Fibroblast of peridontal ligament (primary cell): ENCODE measurements at regions not wholly inside any gene's neighbourhood (a gene's known extent, or its start where the extent isn't known, plus 50 kb on each side); places are given as distances from the start of the nearest gene placed in this dataset.

Source experiments
- DNase-seq: peaks from one replicate; pipeline ENCODE4 v3.0.0-alpha.2; 2010; ENCODE audit errors: extremely low read depth

GRCh38 chr18:47471784-47472183 is 220.3 kb upstream of the SKOR2 start:
- no peak for DNase-seq

GRCh38 chr18:47470941-47471340 is 219.5 kb upstream of the SKOR2 start:
- no peak for DNase-seq

- no peak for DNase-seq
Observed at GRCh38 chr18:47469576-47469975, 218.1 kb upstream of the SKOR2 start.

- no peak for DNase-seq
Observed at GRCh38 chr18:47461977-47462376, 210.5 kb upstream of the SKOR2 start.

GRCh38 chr18:47461406-47461948 is 210.0 kb upstream of the SKOR2 start:
- no peak for DNase-seq

GRCh38 chr18:47458483-47458882 is 207.0 kb upstream of the SKOR2 start:
- no peak for DNase-seq

GRCh38 chr18:47457614-47458013 is 206.2 kb upstream of the SKOR2 start:
- DNase-seq: no peak

- DNase-seq: no peak
Observed at GRCh38 chr18:47453038-47453437, 201.6 kb upstream of the SKOR2 start.

- no peak for DNase-seq
Observed at GRCh38 chr18:47448956-47449355, 197.5 kb upstream of the SKOR2 start.

GRCh38 chr18:47441914-47442313 is 190.5 kb upstream of the SKOR2 start:
- no peak for DNase-seq

- DNase-seq: no peak
Observed at GRCh38 chr18:47438001-47438400, 186.5 kb upstream of the SKOR2 start.

GRCh38 chr18:47436871-47437270 is 185.4 kb upstream of the SKOR2 start:
- no peak for DNase-seq

- DNase-seq: no peak
Observed at GRCh38 chr18:47434214-47434746, 182.8 kb upstream of the SKOR2 start.

- no peak for DNase-seq
Observed at GRCh38 chr18:47427923-47428637, 176.6 kb upstream of the SKOR2 start.

- DNase-seq: no peak
Observed at GRCh38 chr18:47427072-47427471, 175.6 kb upstream of the SKOR2 start.

- no peak for DNase-seq
Observed at GRCh38 chr18:47425365-47425764, 173.9 kb upstream of the SKOR2 start.

GRCh38 chr18:47422524-47422923 is 171.1 kb upstream of the SKOR2 start:
- no peak for DNase-seq

GRCh38 chr18:47420130-47420529 is 168.7 kb upstream of the SKOR2 start:
- DNase-seq: no peak

GRCh38 chr18:47418746-47419145 is 167.3 kb upstream of the SKOR2 start:
- DNase-seq: no peak

GRCh38 chr18:47417807-47418206 is 166.3 kb upstream of the SKOR2 start:
- DNase-seq: no peak

GRCh38 chr18:47415881-47416280 is 164.4 kb upstream of the SKOR2 start:
- no peak for DNase-seq

- DNase-seq: no peak
Observed at GRCh38 chr18:47413327-47413726, 161.9 kb upstream of the SKOR2 start.

GRCh38 chr18:47412924-47413323 is 161.5 kb upstream of the SKOR2 start:
- DNase-seq: no peak

- no peak for DNase-seq
Observed at GRCh38 chr18:47411159-47411558, 159.7 kb upstream of the SKOR2 start.
